GM18499 (cell line): ENCODE measurements at regions not wholly inside any gene's neighbourhood (a gene's known extent, or its start where the extent isn't known, plus 50 kb on each side); places are given as distances from the start of the nearest gene placed in this dataset.
"Not testable (repeated sequence)": the region's sequence is repeated elsewhere in the genome, so short reads cannot be mapped to it uniquely, and the experiment has no call there.

Experiments
- ATAC-seq: cut with Tn5 transposase; IDR thresholded peaks from one replicate; pipeline ENCODE4 v1.9.1; 2021; ENCODE audit warnings: moderate number of reproducible peaks; ENCODE audit not compliant: insufficient read depth, unreplicated experiment

DNA sequence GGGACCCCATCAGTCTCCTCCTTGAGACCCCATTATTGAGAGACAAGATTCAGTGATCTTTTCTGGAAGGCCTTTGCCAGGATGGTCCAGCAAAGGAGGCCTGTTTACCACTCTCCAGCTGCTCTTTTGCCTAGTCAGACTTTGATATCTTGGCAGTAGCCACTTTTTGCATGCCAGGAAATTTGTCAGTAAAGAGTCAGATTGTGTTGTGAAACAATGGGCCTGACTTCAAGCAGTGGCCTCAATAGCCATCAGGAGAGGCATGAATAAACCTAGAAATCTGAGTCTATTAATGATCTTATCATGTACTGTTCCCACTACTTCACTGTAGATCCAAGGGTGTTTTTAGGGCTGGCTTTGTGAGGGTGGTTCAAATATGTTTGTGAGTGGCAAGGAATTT is 479.4 kb downstream of the JRKL start:
- no peak for ATAC-seq

DNA sequence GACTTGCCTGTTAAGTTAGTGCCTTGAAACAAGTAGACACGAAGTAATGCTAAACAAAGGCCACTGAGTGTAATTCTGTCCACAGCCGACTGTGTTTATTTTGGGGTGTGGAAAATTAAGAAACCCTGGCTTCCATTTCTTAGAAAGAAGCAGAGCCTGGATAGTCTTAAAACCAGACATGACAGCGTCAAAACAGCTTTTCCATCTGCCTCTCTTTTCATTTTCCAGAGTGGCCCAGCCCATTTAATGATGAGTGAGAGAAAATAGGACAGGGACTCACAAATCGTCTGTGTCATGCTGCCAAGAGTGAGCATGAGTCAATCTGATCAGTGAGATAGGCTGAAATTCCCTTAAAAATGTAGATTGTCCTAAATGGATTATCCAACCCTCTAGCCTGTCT is 485.9 kb downstream of the JRKL start:
- no peak for ATAC-seq

DNA sequence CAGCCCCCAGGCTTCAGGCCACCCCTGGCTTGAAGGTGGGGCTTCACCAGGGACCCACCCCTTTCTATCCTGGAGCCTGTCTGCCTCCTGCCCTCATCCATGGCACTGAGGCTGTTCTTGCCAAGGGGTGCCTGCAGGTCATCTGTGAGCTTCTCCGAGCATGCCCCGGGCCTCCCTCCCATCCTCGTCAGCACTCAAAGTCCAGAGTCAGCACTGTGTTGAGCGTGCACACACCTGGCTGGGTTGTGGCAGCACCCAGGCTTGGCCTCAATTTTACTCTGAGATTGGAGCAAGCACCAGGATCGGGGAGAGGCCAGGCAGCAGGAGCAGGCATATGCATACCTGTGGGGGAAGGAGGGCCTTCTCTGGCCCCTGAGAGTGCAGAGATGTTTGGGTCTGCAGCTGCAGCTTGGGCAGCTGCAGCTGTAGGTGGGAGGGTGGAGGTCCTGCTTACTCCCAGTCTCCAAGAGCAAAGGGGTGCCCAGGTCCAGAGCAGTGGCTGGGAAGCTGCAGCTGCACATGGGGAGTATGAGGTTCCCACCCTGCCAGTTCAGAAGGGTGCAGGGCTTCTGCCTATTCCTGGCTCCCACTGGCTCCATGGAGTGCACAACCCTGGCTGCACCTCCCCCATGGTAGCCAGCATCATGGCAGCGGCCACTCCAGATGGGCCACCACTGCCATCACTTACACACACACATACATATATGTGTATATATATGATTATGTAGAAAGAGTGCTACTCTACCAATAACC is 488.7 kb downstream of the JRKL start:
- no peak for ATAC-seq

DNA sequence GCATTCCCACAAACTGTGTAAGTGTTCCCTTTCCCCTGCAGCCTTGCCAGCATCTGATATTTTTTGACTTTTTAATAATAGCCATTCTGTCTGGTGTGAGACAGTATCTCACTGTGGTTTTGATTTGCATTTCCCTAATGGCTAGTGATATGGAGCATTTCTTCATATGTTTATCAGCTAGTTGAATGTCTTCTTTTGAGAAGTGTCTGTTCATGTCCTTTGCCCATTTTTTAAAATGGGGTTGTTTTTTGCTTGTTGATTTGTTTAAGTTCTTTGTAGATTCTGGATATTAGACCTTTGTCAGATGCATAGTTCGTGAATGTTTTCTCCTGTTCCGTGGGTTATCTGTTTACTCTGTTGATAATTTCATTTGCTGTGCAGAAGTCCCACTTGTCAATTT is 492.8 kb downstream of the JRKL start:
- ATAC-seq, result not testable (repeated sequence)

DNA sequence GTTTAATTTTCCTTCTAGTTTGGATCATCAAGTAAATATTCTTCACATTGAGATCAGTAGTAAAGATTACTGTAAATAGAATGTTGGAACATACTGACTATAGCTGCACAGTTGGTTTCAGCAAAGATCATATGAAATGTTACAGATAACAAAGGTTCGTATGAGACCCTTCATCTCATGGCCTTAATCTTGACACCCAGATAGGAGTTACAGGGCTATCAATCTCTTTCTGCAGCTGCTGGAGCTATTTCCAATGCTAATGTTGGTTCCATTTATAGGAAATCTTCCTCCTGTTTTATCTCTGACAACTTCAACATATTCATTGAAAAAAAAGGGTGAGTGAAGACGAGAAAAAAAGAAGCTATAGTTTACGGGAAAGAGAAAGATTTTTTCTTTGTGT is 495.6 kb downstream of the JRKL start:
- no peak for ATAC-seq

DNA sequence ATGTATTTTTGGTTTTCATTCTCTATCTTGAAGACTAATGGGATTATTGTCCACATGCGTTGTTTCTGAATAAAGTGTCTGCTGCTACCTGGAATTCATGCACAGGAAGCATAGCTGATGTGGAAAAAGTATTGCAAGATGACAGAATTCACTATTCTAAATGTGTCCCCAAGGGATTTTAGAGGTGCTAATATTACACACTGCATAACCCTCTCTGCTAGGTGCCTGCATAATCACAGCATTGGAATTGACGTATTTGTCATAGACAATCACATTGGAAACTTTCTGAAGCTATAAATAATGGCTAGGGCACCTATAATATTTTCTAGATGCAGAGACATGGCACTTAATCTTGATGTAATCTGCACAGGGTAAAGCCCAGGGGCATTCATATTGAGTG is 496.1 kb downstream of the JRKL start:
- ATAC-seq, result no peak

DNA sequence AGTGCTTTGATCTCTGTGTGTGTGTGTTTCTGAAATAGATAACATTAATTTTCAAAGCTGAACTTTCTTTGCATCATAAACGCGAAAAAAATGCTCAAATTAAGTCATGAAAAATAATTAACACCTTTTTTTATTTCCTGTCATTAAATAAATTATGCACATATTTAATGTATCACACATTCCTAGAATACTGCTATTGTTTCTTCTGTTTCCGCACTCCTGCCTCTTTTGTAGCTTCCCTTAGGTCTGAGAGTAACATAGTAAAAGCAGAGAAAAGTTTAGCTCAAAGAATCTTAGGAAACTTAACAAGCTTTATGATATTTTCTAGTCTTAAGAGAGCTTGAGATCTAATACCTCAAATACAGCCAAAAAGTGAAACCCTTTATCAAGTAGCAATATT is 504.2 kb downstream of the JRKL start:
- no peak for ATAC-seq

DNA sequence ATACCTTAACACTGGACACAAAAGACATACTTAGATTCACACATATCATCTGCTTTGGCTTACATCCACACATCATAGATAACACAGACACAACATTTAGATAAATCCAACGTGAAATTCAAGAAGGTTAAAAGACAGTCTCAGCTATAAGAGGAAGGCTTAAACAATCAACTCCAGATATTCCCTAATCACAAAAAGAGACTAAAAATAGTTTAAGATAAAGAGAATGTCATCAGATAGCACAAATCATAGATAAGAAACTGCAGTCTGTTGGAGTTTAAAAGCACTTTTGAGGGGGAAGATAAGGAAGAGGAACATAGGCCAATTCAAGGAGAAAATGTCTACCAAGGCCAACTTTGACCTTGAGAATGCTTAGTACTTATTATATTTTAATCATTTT is 504.8 kb downstream of the JRKL start:
- ATAC-seq, result no peak

DNA sequence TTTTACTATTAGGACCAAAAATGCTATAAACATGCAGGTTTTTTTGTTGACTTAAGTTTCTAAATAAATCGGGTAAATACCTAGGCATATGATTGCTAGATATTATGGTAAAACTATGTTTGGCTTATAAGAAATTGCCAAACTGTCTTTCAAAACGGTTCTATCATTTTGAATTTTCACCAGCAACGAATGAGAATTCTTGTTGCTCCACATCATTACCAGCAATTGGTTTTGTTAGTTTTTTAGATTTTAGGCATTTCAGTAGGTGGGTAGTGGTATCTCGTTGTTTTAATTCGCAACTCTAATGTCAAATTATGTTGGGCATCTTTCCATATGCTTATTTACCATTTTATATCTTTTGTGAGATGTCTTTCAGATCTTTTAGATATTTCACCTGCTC is 510.2 kb downstream of the JRKL start:
- ATAC-seq, result no peak

DNA sequence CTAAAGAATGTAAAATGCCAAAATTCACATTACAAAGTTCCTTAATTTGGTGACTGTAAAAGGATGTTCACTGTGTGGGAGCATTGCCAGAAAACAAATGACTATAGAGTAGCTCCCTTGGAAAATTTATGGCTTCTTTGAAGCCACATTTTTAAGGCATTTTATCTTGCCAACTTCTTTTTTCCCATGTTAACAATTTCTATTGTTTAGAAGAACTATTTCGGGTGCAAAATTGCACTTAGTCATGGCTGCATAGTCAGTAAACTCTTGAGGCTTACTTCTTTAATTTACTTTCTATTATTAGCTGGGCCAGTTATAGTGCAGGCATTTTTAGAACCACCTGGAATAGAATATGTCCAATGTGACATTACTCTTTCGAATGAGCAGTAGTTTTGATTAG is 515.3 kb downstream of the JRKL start:
- ATAC-seq, result no peak

DNA sequence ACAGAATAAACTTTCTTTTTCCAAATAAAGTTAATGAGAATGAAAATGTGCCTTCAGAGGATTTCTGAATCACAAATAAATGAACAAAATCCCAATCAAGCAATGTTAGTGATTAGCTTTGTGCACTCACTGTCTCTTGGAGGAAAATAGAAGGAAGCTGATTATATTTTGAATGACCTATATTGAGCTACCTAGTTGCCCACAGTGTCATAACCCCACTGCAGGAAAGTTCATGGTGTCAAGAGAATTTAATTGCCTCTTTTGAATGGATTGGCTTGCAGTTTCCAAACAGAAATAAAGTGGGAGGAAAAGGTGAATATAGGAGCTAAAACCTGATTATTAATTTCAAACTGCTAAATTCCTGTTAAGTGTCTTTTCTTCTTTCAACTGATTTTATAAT is 515.9 kb downstream of the JRKL start:
- ATAC-seq, result no peak

DNA sequence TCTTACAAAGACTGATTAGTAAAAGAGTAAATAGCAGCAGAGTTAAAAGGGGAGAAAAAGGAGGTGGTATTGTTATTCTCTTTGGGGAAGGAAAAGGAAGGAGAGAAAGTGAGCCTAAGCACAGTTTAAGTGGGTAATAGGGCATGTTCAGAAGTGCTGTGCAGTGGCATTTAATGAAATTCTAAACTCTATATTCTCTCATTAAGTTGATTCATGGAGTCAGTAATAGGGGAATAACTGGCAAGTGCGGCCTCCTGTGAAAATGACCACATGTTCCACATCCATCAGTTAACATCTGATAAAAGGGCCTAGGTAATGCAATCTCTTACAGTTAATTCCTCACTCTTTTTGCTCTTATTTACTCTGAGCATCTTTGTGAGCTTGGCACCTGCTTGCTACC is 516.7 kb downstream of the JRKL start:
- no peak for ATAC-seq

DNA sequence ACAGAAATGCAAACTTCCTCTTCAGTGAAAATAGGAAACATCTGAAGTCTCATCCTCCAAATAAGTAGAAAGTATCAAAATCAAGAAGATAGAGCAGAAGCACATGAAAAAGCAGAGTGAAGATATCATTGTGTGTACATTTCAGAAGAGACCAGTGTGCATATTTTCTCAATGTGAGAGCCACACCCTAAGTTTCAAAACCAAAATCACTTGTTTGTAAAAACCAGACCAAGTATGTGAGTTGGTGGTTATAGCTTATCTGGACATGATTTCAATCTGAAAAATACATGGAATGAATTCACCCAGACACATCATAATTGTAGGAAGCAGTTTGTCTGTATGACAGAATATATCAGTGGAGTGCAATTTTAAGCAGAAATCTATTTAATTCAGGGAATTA is 536.0 kb downstream of the JRKL start:
- ATAC-seq, result no peak

DNA sequence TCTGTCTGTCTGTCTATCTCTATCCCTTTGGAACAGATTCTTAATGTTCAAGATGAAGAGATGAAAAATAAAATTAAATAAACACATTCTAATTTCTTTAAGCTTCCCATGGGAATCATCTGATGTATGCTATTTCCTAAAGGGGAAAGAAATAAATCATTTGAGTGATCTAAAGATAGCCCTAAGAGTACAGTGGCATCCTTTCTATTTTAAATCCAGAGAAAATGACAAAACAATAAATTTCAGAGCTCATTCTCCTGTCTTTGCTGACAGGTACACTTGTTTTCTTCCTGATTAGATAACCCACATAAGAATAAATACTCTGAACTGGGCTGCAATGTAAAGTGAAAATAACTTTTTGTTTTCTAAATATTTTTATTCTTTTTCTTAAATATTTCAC is 550.4 kb downstream of the JRKL start:
- no peak for ATAC-seq

DNA sequence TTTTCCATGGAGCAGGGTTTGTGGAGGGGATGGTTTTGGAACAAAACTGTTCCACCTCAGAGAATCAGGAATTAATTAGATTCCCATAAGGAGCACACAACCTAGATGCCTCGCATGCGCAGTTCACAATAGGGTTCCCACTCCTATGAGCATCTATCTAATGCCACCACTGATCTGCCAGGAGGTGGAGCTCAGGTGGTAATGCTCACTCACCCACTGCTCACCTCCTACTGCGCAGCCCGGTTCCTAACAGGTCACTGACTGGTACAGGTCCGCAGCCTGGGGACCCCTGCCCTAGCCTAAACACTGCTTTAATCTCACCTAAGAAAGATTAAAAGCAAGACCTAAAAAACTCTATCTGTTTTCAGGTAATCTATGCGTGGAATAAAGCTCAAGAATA is 553.0 kb downstream of the JRKL start:
- ATAC-seq, result no peak

DNA sequence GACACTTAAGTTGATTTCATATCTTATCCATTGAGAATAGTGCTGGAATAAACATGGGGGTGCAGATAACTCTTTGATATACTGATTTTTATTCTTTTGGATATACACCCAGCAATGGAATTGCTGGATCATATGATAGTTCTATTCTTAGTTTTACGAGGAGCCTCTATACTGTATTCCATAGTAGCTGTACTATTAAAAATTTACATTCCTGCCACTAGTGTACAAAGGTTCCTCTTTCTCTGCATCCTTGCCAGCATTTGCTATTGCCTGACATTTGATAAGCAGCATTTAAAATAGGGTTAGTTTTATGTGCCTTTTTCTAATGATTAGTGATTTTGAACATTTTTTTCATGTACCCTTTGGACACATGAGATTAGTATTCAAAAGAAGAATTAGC is 554.2 kb downstream of the JRKL start:
- ATAC-seq, result no peak

DNA sequence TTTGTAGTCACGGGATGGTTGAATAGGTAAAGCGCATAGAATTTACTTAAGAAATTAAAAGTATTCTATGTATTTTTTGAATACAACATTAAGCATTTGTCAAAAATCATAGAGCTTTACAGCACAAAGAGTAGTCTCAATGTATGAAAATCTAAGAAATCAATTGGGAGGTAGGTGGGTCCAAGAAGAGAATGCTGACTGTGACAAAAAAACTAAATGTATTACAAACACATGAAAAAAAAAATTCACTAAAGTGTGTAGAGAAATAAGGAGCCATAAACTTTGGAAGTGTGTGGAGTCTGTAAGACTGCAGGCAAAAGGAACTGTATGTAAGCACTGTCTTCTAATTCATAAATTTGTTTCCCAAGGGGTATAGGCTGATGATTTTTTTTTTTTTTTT is 558.3 kb downstream of the JRKL start:
- ATAC-seq, result no peak

DNA sequence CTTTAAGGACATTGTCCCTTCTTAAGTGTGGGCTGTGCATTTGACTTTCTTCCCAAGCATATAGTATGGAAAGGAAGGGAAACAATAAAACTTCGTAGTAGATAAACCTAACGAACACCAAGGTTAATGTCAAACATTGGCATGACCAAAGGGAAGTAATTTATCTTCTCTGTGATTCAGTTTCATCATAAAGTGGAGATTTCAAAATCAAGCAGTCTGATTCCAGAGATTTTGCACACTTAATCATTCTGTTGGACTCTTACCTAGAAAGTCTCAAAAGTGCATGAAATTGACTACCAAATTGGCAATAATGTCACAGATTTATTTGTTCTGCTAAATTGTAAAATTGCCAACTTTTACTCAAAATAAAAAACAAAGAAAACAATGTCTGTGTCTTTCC is 559.7 kb downstream of the JRKL start:
- no peak for ATAC-seq

DNA sequence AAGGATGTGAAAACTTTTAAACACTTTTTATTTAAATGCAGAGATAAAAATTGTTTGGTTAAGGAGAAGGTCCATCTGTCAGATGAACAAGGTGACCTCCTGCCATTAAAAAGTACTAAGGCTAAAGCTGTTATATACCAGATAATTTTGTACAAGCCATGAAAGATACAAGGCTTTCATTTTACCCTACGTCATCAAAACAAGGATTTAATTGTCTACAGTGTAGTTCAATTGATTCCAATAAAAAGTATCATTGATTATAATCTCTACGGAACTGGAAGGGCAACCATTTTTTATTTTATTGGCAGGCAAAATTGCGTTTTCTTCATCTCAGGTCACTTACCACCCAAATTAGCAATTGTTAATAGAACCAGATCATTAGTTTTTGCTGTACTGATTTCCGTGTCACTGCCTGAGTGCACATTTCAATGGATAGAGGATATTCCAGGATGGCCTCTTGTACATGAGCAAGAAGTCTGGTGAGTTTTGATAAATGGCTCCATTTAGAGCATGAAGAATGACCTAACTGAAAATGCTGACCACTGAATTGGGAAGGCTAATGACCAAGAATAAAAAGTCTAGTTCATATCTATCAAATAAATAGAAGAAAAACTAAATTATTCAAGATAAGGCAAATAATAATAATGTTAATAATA is 564.9 kb downstream of the JRKL start:
- ATAC-seq, result no peak

DNA sequence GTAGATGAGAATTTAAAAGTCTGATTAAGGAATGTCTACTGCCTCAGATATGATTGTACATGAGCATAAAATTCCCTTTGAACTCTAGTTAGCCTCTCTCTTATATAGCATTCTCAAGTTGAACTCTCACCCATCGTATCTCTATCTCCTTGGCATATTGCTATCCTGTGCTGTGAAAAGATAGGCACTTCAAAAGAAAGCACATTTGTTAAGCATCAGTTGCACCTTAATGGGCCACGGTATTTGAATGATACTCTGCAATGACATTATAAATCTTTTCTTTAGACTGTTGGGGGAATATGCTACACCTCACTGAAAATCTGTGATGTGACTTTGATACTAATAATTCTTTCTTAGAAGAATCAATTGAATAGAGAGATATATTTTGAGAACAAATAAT is 570.7 kb downstream of the JRKL start:
- no peak for ATAC-seq

DNA sequence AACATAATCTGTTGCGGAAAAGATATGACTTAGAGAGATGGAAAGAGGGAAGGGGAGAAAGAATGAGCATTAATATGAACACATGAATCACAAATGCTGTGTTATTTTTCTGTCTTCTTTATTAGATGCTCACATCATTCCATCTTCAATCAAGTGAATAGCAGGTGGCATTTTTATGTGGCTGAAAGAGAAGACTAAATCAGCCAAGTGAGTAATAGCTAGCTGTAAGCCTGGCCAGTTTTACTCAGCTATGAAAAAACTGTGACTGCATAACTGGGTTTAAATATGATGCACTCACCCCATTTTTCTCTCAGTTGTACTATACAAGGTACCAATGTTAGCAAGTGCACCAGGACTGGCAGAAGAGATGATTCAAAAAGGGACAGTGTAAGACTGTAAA is 571.1 kb downstream of the JRKL start:
- ATAC-seq, result no peak

DNA sequence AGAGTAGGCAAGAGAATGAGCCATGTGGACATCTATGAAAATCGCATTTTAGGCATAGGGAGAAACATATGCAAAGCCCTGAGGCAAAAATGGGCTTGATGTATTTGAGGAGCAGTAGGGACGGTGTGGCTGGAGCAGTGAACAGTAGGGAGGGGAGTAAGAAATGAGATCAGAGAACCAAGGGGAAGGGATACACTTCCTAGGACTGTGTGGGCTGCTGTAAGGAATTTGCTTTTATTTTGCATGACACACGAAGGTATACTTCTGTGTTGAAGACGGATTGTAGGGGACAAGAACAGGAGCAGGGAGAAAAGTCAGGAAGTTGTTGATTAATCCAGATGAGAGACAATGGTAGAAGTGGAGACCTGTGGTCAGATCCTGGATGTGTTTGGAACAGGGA is 572.1 kb downstream of the JRKL start:
- no peak for ATAC-seq
